ENCODE measurements at regions not wholly inside any gene's neighbourhood (a gene's known extent, or its start where the extent isn't known, plus 50 kb on each side); places are given as distances from the start of the nearest gene placed in this dataset.

DNA sequence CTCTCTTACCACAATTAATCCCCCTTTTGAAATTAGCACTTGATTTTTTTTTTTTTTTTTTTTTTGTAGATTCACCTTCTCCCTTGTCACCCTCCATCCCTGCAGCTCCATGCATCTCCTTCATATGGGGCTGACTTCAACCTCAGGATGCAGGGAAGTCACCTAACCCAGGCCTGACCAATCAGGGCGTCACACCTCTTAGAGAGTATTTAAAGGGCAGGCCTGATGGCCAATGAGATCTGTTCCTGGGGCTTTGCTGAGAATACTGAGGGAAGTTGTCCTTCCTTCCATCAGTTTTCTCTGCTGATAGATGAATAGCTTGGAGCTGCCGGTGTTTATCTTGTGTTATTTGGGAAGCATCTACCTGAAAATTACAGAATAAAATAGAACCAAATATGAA is 1104.7 kb upstream of the TMEM132C start:
- no peak overlapping the region for H3K9ac ChIP-seq (ENCODE audit: low read length)
- ChIA-PET POLR2A (ENCODE audit: unreplicated experiment) (no interaction called here), CTCF (interaction anchor here (0.5 to 0.6 kb wide), 2 partner anchors 129 to 1973 kb away, joined by 3 to 15 read pairs; no protein-coding TSS in a partner anchor)
- H3K27me3 ChIP-seq (ENCODE audit: low read length): no peaks in the 10 kb centered on the region
- no peak overlapping the region for H3K4me3 ChIP-seq (ENCODE audit: low read length)
- H4K20me1 ChIP-seq (ENCODE audit: low read length): no peaks in the 10 kb centered on the region
- H3F3A ChIP-seq (ENCODE audit: low read length, unreplicated experiment): no peaks in the 10 kb centered on the region
- H2AFZ ChIP-seq (ENCODE audit: low read length): no peak overlapping the region
- peaks cover 21% of the 10 kb centered on the region for H3K4me1 ChIP-seq (ENCODE audit: insufficient read depth, low read length)
- BruUV-seq (replicated peaks): no TSS peak
- no peak for TF ChIP-seq EZH2 (IDR thresholded peaks at IDR 0.05; ENCODE audit: low read length, unreplicated experiment)
- TF ChIP-seq, protein P1, sequence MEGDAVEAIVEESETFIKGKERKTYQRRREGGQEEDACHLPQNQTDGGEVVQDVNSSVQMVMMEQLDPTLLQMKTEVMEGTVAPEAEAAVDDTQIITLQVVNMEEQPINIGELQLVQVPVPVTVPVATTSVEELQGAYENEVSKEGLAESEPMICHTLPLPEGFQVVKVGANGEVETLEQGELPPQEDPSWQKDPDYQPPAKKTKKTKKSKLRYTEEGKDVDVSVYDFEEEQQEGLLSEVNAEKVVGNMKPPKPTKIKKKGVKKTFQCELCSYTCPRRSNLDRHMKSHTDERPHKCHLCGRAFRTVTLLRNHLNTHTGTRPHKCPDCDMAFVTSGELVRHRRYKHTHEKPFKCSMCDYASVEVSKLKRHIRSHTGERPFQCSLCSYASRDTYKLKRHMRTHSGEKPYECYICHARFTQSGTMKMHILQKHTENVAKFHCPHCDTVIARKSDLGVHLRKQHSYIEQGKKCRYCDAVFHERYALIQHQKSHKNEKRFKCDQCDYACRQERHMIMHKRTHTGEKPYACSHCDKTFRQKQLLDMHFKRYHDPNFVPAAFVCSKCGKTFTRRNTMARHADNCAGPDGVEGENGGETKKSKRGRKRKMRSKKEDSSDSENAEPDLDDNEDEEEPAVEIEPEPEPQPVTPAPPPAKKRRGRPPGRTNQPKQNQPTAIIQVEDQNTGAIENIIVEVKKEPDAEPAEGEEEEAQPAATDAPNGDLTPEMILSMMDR (conservative IDR thresholded peaks at IDR 0.05; ENCODE audit: low read depth, low read length): no peak
- no peak for TF ChIP-seq EZH2phosphoT487 (IDR thresholded peaks at IDR 0.05; ENCODE audit: borderline replicate concordance, low read length)
- no peak overlapping the region for H3K4me2 ChIP-seq (ENCODE audit: low read length)
- intact Hi-C loops (cut with micrococcal nuclease): loop anchor here (5.0 kb wide), 1 partner anchor 35 kb away; no protein-coding TSS in a partner anchor
- no peaks in the 10 kb centered on the region for H3K36me3 ChIP-seq (ENCODE audit: low read depth, low read length)
- 0 out of 2 replicates have a peak, but pooled peaks cover 5% of the 10 kb centered on the region for H3K9me3 ChIP-seq (ENCODE audit: low read length)
- no peak overlapping the region for H3K27ac ChIP-seq (ENCODE audit: low read length)
- H3K9me2 ChIP-seq (replicated peaks; ENCODE audit: low read length): no peaks in the 10 kb centered on the region
- no peak for ATAC-seq
- DNase-seq: no peak
- H3K79me2 ChIP-seq (ENCODE audit: low read length): no peaks in the 10 kb centered on the region

GRCh38 chr12:127162902-127163301 is 1104.1 kb upstream of the TMEM132C start:
- Histone ChIP-seq H3K27ac (ENCODE audit: low read length) (peak overlapping the region; percentile 50), H3K9me3 (ENCODE audit: low read length) (0 out of 2 replicates have a peak, but pooled peaks cover 5% of the 10 kb centered on the region), H3K9me2 (replicated peaks; ENCODE audit: low read length) (no peaks in the 10 kb centered on the region), H3K4me2 (ENCODE audit: low read length) (peak overlapping the region; percentile 46), H3K9ac (ENCODE audit: low read length) (peak overlapping the region; percentile 17; the same call in 1 of the 2 replicates), H4K20me1 (ENCODE audit: low read length) (no peaks in the 10 kb centered on the region), H3K27me3 (ENCODE audit: low read length) (no peaks in the 10 kb centered on the region), H3K4me3 (ENCODE audit: low read length) (no peak overlapping the region), H3K36me3 (ENCODE audit: low read depth, low read length) (no peaks in the 10 kb centered on the region), H3F3A (ENCODE audit: low read length, unreplicated experiment) (no peaks in the 10 kb centered on the region), H2AFZ (ENCODE audit: low read length) (0 out of 2 replicates have a peak overlapping the region, but pooled peaks have one; percentile 8), H3K4me1 (ENCODE audit: insufficient read depth, low read length) (peaks cover 21% of the 10 kb centered on the region), H3K79me2 (ENCODE audit: low read length) (no peaks in the 10 kb centered on the region)
- TF ChIP-seq EZH2phosphoT487 (IDR thresholded peaks at IDR 0.05; ENCODE audit: borderline replicate concordance, low read length) (no peak), EZH2 (IDR thresholded peaks at IDR 0.05; ENCODE audit: low read length, unreplicated experiment) (no peak)
- TF ChIP-seq, protein P1 (conservative IDR thresholded peaks at IDR 0.05; ENCODE audit: low read depth, low read length): no peak
- DNase-seq (peak; percentile 78), ATAC-seq (peak; percentile 74)
- intact Hi-C loops (cut with micrococcal nuclease): loop anchor here (5.0 kb wide), 1 partner anchor 36 kb away; no protein-coding TSS in a partner anchor
- ChIA-PET POLR2A (ENCODE audit: unreplicated experiment) (no interaction called here), CTCF (interaction anchor here (0.5 to 0.6 kb wide), 2 partner anchors 128 to 1974 kb away, joined by 3 to 15 read pairs; no protein-coding TSS in a partner anchor)
- BruUV-seq (replicated peaks): no TSS peak

Data from PC-3 (cell line).